ENCODE measurements at regions not wholly inside any gene's neighbourhood (a gene's known extent, or its start where the extent isn't known, plus 50 kb on each side); places are given as distances from the start of the nearest gene placed in this dataset.

GRCh38 chr5:86918246-86918645 is 300.5 kb downstream of the COX7C start:
- in situ Hi-C loops (cut with HindIII; ENCODE audit: low pct_ligation_motif_present, low pct_unique_long_range_greater_than_20kb, low sequenced_read_pairs), result no loop called here

GRCh38 chr5:86926033-86926432 is 308.3 kb downstream of the COX7C start:
- no peak for DNase-seq
- in situ Hi-C loops (cut with HindIII; ENCODE audit: low pct_ligation_motif_present, low pct_unique_long_range_greater_than_20kb, low sequenced_read_pairs), result no loop called here

More at GRCh38 chr5:86918246-86918645, 300.5 kb downstream of the COX7C start:
- DNase-seq, result no peak

GRCh38 chr5:86929123-86929766 is 311.5 kb downstream of the COX7C start:
- in situ Hi-C loops (cut with HindIII; ENCODE audit: low pct_ligation_motif_present, low pct_unique_long_range_greater_than_20kb, low sequenced_read_pairs), result no loop called here
- DNase-seq, result no peak

GRCh38 chr5:86951761-86952160 is 315.9 kb upstream of the RASA1 start:
- in situ Hi-C loops (cut with HindIII; ENCODE audit: low pct_ligation_motif_present, low pct_unique_long_range_greater_than_20kb, low sequenced_read_pairs), result no loop called here
- no peak for DNase-seq

- DNase-seq, result no peak
- in situ Hi-C loops (cut with HindIII; ENCODE audit: low pct_ligation_motif_present, low pct_unique_long_range_greater_than_20kb, low sequenced_read_pairs), result no loop called here
Observed at GRCh38 chr5:86964889-86965288, 302.8 kb upstream of the RASA1 start.

GRCh38 chr5:86968301-86968753 is 299.4 kb upstream of the RASA1 start:
- in situ Hi-C loops (cut with HindIII; ENCODE audit: low pct_ligation_motif_present, low pct_unique_long_range_greater_than_20kb, low sequenced_read_pairs), result no loop called here
- peak; percentile 57 for DNase-seq

GRCh38 chr5:86970361-86970760 is 297.3 kb upstream of the RASA1 start:
- no peak for DNase-seq
- in situ Hi-C loops (cut with HindIII; ENCODE audit: low pct_ligation_motif_present, low pct_unique_long_range_greater_than_20kb, low sequenced_read_pairs), result no loop called here

- in situ Hi-C loops (cut with HindIII; ENCODE audit: low pct_ligation_motif_present, low pct_unique_long_range_greater_than_20kb, low sequenced_read_pairs), result no loop called here
- DNase-seq, result peak; percentile 27
Observed at GRCh38 chr5:86971034-86971571, 296.6 kb upstream of the RASA1 start.

- in situ Hi-C loops (cut with HindIII; ENCODE audit: low pct_ligation_motif_present, low pct_unique_long_range_greater_than_20kb, low sequenced_read_pairs), result no loop called here
- DNase-seq, result no peak
Observed at GRCh38 chr5:86974955-86975354, 292.7 kb upstream of the RASA1 start.

- DNase-seq, result no peak
- in situ Hi-C loops (cut with HindIII; ENCODE audit: low pct_ligation_motif_present, low pct_unique_long_range_greater_than_20kb, low sequenced_read_pairs), result no loop called here
Observed at GRCh38 chr5:86977190-86977589, 290.5 kb upstream of the RASA1 start.

- in situ Hi-C loops (cut with HindIII; ENCODE audit: low pct_ligation_motif_present, low pct_unique_long_range_greater_than_20kb, low sequenced_read_pairs), result no loop called here
Observed at GRCh38 chr5:86977808-86978207, 289.9 kb upstream of the RASA1 start.

GRCh38 chr5:86979811-86980411 is 287.8 kb upstream of the RASA1 start:
- in situ Hi-C loops (cut with HindIII; ENCODE audit: low pct_ligation_motif_present, low pct_unique_long_range_greater_than_20kb, low sequenced_read_pairs), result no loop called here
- DNase-seq, result peak; percentile 53

More at GRCh38 chr5:86977808-86978207, 289.9 kb upstream of the RASA1 start:
- DNase-seq, result no peak

- in situ Hi-C loops (cut with HindIII; ENCODE audit: low pct_ligation_motif_present, low pct_unique_long_range_greater_than_20kb, low sequenced_read_pairs), result no loop called here
Observed at GRCh38 chr5:86981898-86982297, 285.8 kb upstream of the RASA1 start.

GRCh38 chr5:86983208-86983607 is 284.5 kb upstream of the RASA1 start:
- in situ Hi-C loops (cut with HindIII; ENCODE audit: low pct_ligation_motif_present, low pct_unique_long_range_greater_than_20kb, low sequenced_read_pairs), result no loop called here

More at GRCh38 chr5:86981898-86982297, 285.8 kb upstream of the RASA1 start:
- DNase-seq, result no peak

GRCh38 chr5:86986837-86987236 is 280.8 kb upstream of the RASA1 start:
- DNase-seq, result no peak
- in situ Hi-C loops (cut with HindIII; ENCODE audit: low pct_ligation_motif_present, low pct_unique_long_range_greater_than_20kb, low sequenced_read_pairs), result no loop called here

More at GRCh38 chr5:86983208-86983607, 284.5 kb upstream of the RASA1 start:
- no peak for DNase-seq

GRCh38 chr5:86997516-86997915 is 270.2 kb upstream of the RASA1 start:
- DNase-seq, result no peak
- in situ Hi-C loops (cut with HindIII; ENCODE audit: low pct_ligation_motif_present, low pct_unique_long_range_greater_than_20kb, low sequenced_read_pairs), result no loop called here

- peak; percentile 59 for DNase-seq
- in situ Hi-C loops (cut with HindIII; ENCODE audit: low pct_ligation_motif_present, low pct_unique_long_range_greater_than_20kb, low sequenced_read_pairs), result no loop called here
Observed at GRCh38 chr5:86999951-87000350, 267.7 kb upstream of the RASA1 start.

- in situ Hi-C loops (cut with HindIII; ENCODE audit: low pct_ligation_motif_present, low pct_unique_long_range_greater_than_20kb, low sequenced_read_pairs), result no loop called here
- DNase-seq, result peak; percentile 29
Observed at GRCh38 chr5:87002485-87002884, 265.2 kb upstream of the RASA1 start.

- in situ Hi-C loops (cut with HindIII; ENCODE audit: low pct_ligation_motif_present, low pct_unique_long_range_greater_than_20kb, low sequenced_read_pairs), result no loop called here
- DNase-seq, result no peak
Observed at GRCh38 chr5:87004101-87004500, 263.6 kb upstream of the RASA1 start.

GRCh38 chr5:87007737-87008136 is 259.9 kb upstream of the RASA1 start:
- DNase-seq, result no peak
- in situ Hi-C loops (cut with HindIII; ENCODE audit: low pct_ligation_motif_present, low pct_unique_long_range_greater_than_20kb, low sequenced_read_pairs), result no loop called here

Data from ACHN (cell line).